HG03097 (cell line): ENCODE measurements at regions not wholly inside any gene's neighbourhood (a gene's known extent, or its start where the extent isn't known, plus 50 kb on each side); places are given as distances from the start of the nearest gene placed in this dataset.
"Not testable (repeated sequence)": the region's sequence is repeated elsewhere in the genome, so short reads cannot be mapped to it uniquely, and the experiment has no call there.

Experiments used
- ATAC-seq: cut with Tn5 transposase; IDR thresholded peaks from one replicate; pipeline ENCODE4 v1.9.1; 2021; ENCODE audit not compliant: unreplicated experiment, low FRiP score

GRCh38 chr18:59802031-59802430 is 97.8 kb upstream of the PMAIP1 start:
- ATAC-seq: peak; percentile 85

DNA sequence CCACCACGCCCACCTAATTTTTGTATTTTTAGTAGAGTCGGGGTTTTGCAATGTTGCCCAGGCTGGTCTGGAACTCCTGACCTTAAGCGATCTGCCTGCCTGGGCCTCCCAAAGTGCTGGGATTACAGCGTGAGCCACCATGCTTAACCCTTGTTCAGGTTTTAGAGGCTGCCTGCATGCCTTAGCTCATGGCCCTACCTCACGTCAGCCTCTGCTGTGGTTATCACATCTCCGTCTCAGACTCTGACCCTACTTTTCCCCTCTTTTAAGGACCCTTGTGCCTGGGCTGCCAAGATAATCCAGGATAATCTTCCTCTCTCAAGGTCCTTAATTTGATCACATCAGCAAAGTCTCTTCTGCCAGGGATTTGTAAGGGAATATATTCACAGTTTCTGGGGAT is 98.2 kb upstream of the PMAIP1 start:
- ATAC-seq: no peak

GRCh38 chr18:59800897-59801296 is 98.9 kb upstream of the PMAIP1 start:
- ATAC-seq: no peak

DNA sequence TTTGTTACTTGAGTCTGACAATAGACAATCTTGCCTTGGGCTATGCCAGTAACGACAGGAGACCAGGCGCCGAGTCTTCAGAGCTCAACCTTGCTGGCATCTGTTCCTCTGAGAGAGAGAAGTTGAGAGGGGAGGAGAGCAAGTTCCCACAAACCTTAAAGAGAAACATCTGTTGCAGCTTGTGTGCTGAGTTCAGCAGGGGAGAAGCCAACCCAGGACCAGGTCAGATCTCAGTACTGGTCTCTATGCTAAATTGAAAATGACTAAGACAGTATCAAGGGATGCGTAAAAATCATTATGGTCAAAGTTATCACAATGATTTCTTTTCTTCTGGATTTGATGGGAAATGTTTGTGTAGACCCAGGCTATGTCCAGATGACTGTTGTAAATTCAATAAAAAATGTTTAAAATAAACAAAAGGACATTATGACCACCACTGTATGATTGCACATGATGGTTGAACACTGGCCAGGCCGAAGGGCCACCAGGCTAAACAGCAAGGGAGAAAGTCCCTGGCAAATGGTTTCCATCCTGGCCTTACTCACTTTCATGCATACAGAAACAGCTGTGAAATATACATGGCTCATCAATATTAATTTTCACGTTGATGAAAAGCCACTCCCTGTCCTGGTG is 100.3 kb upstream of the PMAIP1 start:
- ATAC-seq: no peak

DNA sequence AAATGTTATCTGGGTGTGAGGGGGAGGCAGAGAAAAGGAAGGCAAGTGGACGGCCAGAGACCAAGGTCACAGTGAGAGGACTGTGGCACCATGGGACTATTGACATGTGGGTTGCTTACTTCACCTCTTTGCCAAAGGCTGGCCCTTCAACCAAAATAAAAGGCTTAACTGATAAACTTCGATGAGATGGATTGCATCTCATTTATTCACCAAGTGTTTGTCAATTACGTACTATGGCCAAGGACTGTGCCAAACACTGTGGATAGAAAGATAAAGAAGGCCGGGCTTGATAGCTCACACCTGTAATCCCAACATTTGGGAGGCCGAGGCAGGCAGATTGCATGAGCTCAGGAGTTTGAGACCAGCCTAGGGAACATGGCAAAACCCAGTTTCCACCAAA is 98.7 kb upstream of the CCBE1 start:
- no peak for ATAC-seq

DNA sequence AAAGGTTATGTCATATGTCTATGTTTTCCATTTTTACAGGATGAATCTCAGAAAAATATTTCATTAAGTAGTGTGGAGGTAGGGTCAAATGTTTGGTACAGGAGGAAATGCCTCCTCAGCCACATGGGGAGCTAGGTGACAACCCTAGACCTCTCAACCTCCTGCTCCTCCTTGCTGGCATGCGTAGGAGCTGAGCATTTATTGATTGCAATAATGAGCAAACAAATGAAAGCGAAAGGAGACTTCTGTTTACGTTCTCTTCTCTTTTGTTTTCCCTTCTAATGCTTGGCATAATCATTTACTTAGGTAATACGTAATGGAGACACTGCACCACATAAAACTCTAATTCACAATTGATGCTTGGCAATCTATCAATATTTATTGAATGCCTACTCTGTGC is 95.1 kb upstream of the CCBE1 start:
- no peak for ATAC-seq

- not testable (repeated sequence) for ATAC-seq
Observed at GRCh38 chr18:59790346-59790936, 93.2 kb upstream of the CCBE1 start.

DNA sequence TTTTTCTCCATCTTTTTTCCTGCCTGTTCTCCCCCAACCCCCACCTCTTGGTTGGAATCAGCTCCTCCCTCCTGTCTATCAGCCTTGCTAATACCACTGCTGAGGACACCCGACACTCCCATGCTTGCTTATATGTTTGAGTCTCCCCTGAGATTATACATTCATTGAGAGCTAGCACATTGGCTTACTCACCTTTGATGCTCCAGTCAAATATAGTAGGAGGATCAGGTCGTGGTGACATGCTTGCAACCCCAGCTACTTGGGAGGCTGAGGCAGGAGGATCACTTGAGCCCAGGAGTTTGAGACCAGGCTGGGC is 91.5 kb upstream of the CCBE1 start:
- no peak for ATAC-seq

GRCh38 chr18:59787998-59788790 is 91.0 kb upstream of the CCBE1 start:
- no peak for ATAC-seq

DNA sequence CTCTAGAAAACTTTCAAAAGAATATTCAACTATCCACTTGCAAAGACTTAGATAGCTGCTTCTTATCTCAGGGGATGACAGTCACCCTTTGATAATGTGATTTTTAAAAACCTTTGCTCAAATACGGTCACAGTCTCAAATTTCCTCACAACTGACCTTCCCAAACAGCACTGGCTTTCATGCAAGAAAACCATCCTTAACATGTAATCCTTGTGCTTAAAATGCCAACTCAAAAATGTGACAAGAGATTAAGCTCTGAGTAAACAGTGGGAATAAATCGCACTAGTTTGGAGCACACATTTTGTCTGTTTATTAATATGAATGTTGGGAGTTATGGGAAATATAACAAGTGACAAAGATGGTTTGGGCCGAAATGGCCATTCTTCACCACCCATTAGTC is 87.5 kb upstream of the CCBE1 start:
- ATAC-seq: no peak

- peak; percentile 88 for ATAC-seq
Observed at GRCh38 chr18:59783138-59783537, 85.9 kb upstream of the CCBE1 start.

DNA sequence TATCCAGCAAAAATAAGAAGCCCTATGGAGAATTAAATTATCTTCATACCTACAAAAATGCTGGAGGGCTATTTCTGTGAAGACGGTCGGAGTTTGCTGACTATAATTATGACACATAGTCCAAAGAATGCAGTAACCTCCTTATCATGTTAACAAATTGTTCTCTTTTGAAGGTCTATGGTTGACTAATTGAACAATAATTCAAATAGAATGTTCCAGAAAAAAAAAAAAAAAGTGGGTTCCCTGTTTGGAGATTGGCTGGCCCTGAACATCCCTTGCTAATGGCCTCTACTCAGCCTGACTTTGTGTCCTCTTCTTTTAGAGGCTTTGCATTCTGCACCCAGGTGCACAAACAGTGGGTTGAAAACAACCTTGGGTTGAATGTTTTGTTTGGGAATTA is 82.8 kb upstream of the CCBE1 start:
- ATAC-seq: no peak

DNA sequence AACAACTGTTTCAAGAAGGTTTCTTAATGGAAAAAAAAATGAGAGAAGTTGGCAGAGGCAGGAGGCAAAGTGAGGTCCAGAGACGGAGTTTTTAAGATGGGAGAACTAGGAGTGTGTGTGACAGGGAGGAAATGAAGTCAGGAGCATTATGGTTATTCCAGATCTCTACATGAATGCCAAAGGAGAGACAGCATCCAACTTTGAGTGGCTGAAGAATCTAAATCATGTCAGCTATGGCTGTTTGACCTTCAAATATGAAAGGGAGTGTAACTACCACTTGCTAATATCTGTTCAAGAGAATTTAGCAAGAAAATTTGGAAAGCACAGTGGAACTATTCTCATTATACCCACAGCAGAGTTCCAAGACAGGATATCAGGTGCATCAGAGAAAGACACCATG is 81.2 kb upstream of the CCBE1 start:
- no peak for ATAC-seq

GRCh38 chr18:59777636-59778035 is 80.4 kb upstream of the CCBE1 start:
- no peak for ATAC-seq

GRCh38 chr18:59769129-59769865 is 72.1 kb upstream of the CCBE1 start:
- ATAC-seq: no peak

GRCh38 chr18:59768409-59768808 is 71.2 kb upstream of the CCBE1 start:
- no peak for ATAC-seq

DNA sequence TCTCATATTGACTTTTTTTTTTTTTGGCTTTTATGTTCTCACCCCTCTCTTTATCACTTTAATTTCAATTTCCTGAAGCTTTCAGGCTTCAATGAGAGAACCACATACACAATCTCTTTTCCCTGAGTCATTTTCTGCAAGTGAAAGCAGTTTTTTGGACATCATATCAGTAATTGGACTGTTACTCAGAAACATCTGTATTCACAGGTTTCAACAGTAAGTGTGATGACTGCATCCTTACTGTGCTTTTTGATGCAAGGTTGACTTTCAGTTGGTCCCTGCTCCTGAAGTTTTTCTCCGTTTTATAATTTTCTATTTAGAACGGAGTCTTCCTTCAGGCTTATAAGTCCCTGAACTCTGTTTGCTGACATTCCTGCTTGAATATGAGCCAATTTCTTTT is 70.5 kb upstream of the CCBE1 start:
- no peak for ATAC-seq

GRCh38 chr18:59765343-59765742 is 68.1 kb upstream of the CCBE1 start:
- no peak for ATAC-seq

DNA sequence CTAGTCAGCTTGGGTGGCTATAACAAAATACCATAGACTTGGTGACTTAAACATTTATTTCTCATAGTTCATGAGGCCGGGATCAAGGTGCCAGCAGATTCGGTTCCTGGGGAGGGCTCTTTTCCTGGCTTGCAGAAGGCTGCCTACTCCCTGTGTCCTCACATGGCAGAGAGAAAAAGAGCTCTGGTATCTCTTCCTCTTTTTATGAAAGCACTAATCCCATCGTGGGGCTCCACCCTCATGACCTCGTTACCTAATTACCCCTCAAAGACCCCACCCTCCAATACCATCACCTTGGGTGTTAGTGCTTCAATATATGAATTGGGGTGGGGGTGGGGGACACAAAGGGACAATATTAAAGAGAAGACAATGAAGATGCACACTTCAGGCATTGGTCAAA is 67.1 kb upstream of the CCBE1 start:
- no peak for ATAC-seq

DNA sequence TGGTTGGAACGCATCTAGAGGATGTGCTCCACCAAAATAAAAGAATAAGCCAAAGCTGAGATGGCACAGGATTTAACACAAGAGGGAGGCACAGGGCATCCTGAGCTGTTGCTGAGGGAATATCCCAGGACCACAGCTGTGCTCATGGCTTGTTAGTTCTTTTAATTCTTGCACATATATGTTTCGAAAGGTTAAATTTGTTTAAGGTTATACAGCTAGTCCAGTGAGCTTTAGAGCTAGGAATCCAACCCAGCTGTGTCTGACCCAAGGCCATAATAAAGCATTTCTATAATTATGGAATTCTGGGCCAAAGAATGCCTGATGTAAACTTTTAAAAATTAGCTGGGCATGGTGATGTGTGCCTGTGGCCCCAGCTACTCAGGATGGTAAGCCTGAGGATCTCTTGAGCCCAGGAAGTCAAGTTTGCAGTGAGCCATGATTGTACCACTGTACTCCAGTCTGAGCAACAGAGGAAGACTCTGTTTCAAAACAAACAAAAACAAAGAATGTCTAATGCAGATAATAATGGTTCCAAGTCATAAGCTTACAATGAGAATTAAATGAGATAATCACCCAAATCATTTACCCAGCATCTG is 66.4 kb upstream of the CCBE1 start:
- no peak for ATAC-seq
